HL-60 (cell line): ENCODE measurements at regions not wholly inside any gene's neighbourhood (a gene's known extent, or its start where the extent isn't known, plus 50 kb on each side); places are given as distances from the start of the nearest gene placed in this dataset.

Experiments
- CTCF ChIP-seq: IDR thresholded peaks from one replicate; pipeline ENCODE4 v1.5.1; 2011; ENCODE audit warnings: low read length, control low read depth, inconsistent platforms; ENCODE audit not compliant: insufficient read depth
- GABPA ChIP-seq: IDR thresholded peaks from 2 replicates; pipeline ENCODE4 v1.6.1; 2012; ENCODE audit warnings: low read depth
- POLR2AphosphoS5 ChIP-seq: IDR thresholded peaks from 2 replicates; pipeline ENCODE4 v1.6.1; 2012; ENCODE audit warnings: low read depth
- REST ChIP-seq: IDR thresholded peaks from 2 replicates; pipeline ENCODE4 v1.6.1; 2012; ENCODE audit warnings: low read depth; ENCODE audit not compliant: insufficient replicate concordance
- SPI1 ChIP-seq: IDR thresholded peaks from 2 replicates; pipeline ENCODE4 v1.6.1; 2012; ENCODE audit warnings: low read depth, mild to moderate bottlenecking, borderline replicate concordance

GRCh38 chr9:84072621-84073180 is 92.1 kb downstream of the RMI1 start:
- TF ChIP-seq REST: no peak
- TF ChIP-seq CTCF: no peak
- TF ChIP-seq GABPA: no peak
- TF ChIP-seq POLR2AphosphoS5: no peak
- TF ChIP-seq SPI1: no peak
